Body of pancreas (tissue), 4 donors: ENCODE measurements at regions not wholly inside any gene's neighbourhood (a gene's known extent, or its start where the extent isn't known, plus 50 kb on each side); places are given as distances from the start of the nearest gene placed in this dataset.

Experiments
- ATAC-seq: fragments of 150-250 bp; one replicate; pipeline ENCODE4 v1.9.1; 2016
- DNase-seq, 4 donors: peaks; one replicate each; pipeline ENCODE4 v3.0.0-alpha.2; 2019
- H3K27ac ChIP-seq, 4 donors: fragments of 200-600 bp; sonication (generic); 1 replicate in 3 of 4; 2 replicates in 1 of 4; pipeline versions ENCODE4 v1.5.1 to v1.6.1; 2016 to 2019; ENCODE audit warnings: mild to moderate bottlenecking in 1 of 4, mixed read lengths in 1 of 4, moderate library complexity in 1 of 4
- H3K27me3 ChIP-seq, 2 donors: fragments of 200-600 bp; sonication (generic); one replicate each; pipeline ENCODE4 v1.6.0; 2016; ENCODE audit warnings: mild to moderate bottlenecking in 1 of 2
- H3K36me3 ChIP-seq, 2 donors: fragments of 200-600 bp; sonication (generic); replicated peaks in 1 of 2; 2 replicates each; pipeline ENCODE4 v1.5.1; 2016; ENCODE audit warnings: low read depth in 2 of 2; ENCODE audit not compliant: insufficient read depth in 1 of 2
- H3K4me1 ChIP-seq: fragments of 200-600 bp; sonication (generic); one replicate; pipeline ENCODE4 v1.6.0; 2016
- H3K4me3 ChIP-seq, 2 donors: fragments of 200-600 bp; sonication (generic); 1 replicate in 1 of 2; 2 replicates in 1 of 2; pipeline ENCODE4 v1.5.1; 2016 to 2019
- H3K9me3 ChIP-seq, 3 donors: fragments of 200-600 bp; sonication (generic); 1 replicate in 2 of 3; 2 replicates in 1 of 3; pipeline ENCODE4 v1.5.1; 2016
- POLR2A ChIP-seq, 3 donors: fragments of 450-650 bp; IDR thresholded peaks; one replicate each; pipeline ENCODE4 v1.6.1; 2016; ENCODE audit warnings: antibody characterized with exemption in 3 of 3, mild to moderate bottlenecking in 2 of 3
- WGBS, 2 donors: methylation state at CpG; one replicate each; pipeline ENCODE4 v1.1.5; 2017; 5-methylcytosine and 5-hydroxymethylcytosine counted together
- intact Hi-C: fragments of 100-400 bp; cut with DNase I; formaldehyde crosslinking; loops from one replicate; pipeline ENCODE4 v1.15.1; 2023
- TF ChIP-seq, protein P1 (sequence below), 7 experiments: fragments of 450-650 bp in 4 of 7; fragments of 200-600 bp in 3 of 7; sonication (generic) in 3 of 7; IDR thresholded peaks; one replicate each; pipeline ENCODE4 v1.5.1; 2016 to 2019; ENCODE audit warnings: antibody characterized with exemption in 7 of 7

DNA sequence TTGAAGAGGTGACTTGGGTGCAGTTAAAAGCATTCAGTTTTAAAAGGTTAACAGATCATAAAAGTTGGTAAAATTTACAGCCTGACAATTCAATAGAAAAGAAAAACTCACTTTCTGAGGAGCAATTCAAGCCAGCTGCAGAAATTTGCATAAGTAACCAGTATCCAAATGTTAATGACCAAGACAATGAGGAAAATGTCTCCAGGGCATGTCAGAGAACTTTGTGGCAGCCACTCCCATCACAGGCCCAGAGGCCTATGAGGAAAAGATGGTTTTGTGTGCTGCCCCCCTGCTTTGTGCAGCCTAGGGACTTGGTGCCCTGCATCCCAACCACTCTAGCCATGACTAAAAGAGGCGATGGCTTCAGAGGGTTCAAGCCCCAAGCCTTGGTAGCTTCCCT, 1406.5 kb upstream of the ACO1 start:
- Histone ChIP-seq H3K4me1 (no peaks in the 10 kb centered on the region), H3K27me3 (no peaks in the 10 kb centered on the region), H3K27ac (no peak overlapping the region), H3K4me3 (no peak overlapping the region), H3K9me3 (no peaks in the 10 kb centered on the region), H3K36me3 (no peaks in the 10 kb centered on the region)
- 75 to 92% methylated on average over 1 of the region's 1 CpG for WGBS, 2 donors
- TF ChIP-seq, protein P1, sequence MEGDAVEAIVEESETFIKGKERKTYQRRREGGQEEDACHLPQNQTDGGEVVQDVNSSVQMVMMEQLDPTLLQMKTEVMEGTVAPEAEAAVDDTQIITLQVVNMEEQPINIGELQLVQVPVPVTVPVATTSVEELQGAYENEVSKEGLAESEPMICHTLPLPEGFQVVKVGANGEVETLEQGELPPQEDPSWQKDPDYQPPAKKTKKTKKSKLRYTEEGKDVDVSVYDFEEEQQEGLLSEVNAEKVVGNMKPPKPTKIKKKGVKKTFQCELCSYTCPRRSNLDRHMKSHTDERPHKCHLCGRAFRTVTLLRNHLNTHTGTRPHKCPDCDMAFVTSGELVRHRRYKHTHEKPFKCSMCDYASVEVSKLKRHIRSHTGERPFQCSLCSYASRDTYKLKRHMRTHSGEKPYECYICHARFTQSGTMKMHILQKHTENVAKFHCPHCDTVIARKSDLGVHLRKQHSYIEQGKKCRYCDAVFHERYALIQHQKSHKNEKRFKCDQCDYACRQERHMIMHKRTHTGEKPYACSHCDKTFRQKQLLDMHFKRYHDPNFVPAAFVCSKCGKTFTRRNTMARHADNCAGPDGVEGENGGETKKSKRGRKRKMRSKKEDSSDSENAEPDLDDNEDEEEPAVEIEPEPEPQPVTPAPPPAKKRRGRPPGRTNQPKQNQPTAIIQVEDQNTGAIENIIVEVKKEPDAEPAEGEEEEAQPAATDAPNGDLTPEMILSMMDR (IDR thresholded peaks at IDR 0.05): no peak
- no peak for TF ChIP-seq POLR2A (IDR thresholded peaks at IDR 0.05)
- ATAC-seq: no peak
- intact Hi-C loops: no loop called here
- no peak for DNase-seq

DNA sequence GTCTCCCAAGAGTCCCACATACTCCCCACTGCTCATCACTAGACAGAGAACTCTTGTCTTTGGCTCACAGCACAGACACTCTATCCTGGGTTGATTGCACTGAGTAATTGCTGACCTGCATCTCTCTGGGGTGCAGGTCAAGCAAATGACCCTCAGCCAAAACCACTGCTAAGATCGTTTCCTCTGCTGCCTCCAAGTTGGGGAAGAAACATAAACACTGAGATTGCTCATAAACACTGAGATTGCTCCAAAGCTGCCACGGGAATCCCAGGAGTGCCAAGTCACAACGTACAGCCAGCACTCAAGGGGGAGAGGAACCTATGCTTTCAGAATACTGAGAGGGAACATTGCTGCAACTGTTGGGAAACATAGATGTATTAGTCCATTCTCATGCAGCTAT, 1402.1 kb upstream of the ACO1 start:
- peaks cover 0 to 4% (median 0%) of the 10 kb centered on the region in 3 donors for H3K9me3 ChIP-seq
- H3K27me3 ChIP-seq: no peaks in the 10 kb centered on the region
- H3K4me3 ChIP-seq: no peak overlapping the region
- H3K4me1 ChIP-seq: no peaks in the 10 kb centered on the region
- 61 to 64% methylated on average over 3 of the region's 3 CpGs for WGBS, 2 donors
- ATAC-seq (no peak), DNase-seq (no peak)
- H3K36me3 ChIP-seq: no peaks in the 10 kb centered on the region
- H3K27ac ChIP-seq: no peak overlapping the region
- TF ChIP-seq, protein P1 (IDR thresholded peaks at IDR 0.05): no peak
- no peak for TF ChIP-seq POLR2A (IDR thresholded peaks at IDR 0.05)
- intact Hi-C loops: no loop called here

DNA sequence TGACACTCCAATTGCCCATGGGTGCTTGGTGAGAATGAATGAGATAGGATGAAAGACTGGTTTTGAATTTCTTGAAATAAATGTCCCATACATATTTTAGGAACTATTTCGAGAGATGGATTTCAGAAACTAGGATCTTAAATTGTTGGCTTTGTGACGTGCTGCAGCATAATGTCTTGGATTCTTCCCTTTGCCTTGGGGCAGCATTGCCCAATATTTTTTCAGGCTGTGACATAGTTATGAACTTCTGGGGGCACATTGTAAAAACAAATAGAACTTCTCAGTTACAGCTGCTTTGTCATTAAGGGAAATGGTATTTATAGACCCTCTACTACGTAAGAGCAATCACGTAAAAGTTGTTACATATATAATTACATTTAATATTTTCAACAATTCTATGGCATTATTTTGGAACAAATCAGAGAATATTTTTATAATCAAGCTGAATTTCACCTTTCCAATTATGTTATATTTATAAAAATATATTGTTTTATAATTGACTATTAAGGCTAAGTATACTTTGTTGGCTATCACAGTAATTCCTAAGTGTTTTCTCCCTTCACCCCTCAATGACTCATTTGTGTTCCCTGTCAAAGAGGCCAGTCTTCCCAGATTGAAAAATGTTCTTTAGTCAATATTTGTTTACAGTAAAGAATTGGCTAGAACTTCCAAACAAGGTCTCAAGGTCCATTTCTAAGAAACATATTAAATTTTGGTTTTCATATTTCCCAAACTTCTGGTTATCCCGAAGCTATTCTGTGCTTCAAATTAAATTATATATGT, 1388.3 kb upstream of the ACO1 start:
- Histone ChIP-seq H3K4me3 (no peak overlapping the region), H3K27me3 (no peaks in the 10 kb centered on the region), H3K36me3 (no peaks in the 10 kb centered on the region), H3K9me3 (no peaks in the 10 kb centered on the region), H3K27ac (peak overlapping the region in 1 of 4 donors; percentile 58), H3K4me1 (peaks cover 15% of the 10 kb centered on the region)
- no peak for DNase-seq
- 71 to 72% methylated on average over 5 of the region's 5 CpGs for WGBS, 2 donors
- intact Hi-C loops: no loop called here
- TF ChIP-seq POLR2A (IDR thresholded peaks at IDR 0.05): no peak
- TF ChIP-seq, protein P1 (IDR thresholded peaks at IDR 0.05): no peak
- peak; percentile 86 for ATAC-seq

DNA sequence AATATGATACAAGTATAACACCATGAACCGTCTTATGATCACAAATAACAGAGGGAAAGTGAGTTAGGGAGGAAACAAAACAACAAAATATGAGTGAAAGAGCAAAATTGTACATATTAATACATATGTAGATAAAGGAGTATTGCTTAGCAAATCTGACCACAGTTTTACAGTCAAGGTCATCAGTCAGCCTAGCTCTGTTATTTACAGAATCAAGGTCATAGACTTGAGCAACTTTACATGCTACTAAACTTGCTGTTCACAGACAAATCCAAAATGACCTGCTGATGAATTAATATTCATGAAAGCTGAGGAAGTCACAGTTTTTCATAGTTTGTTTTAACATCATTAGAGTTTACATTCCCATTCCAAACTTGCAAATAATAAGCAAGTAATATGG, 1387.7 kb upstream of the ACO1 start:
- Histone ChIP-seq H3K36me3 (no peaks in the 10 kb centered on the region), H3K27ac (peak overlapping the region in 1 of 4 donors; percentile 58), H3K27me3 (no peaks in the 10 kb centered on the region), H3K9me3 (no peaks in the 10 kb centered on the region), H3K4me1 (peaks cover 15% of the 10 kb centered on the region), H3K4me3 (no peak overlapping the region)
- WGBS, 2 donors: 22 to 23% methylated on average over 1 of the region's 1 CpG
- intact Hi-C loops: no loop called here
- DNase-seq (peak in 1 of 4 donors; percentile 9), ATAC-seq (peak; percentile 86)
- TF ChIP-seq POLR2A (IDR thresholded peaks at IDR 0.05): no peak
- TF ChIP-seq, protein P1 (IDR thresholded peaks at IDR 0.05): no peak

DNA sequence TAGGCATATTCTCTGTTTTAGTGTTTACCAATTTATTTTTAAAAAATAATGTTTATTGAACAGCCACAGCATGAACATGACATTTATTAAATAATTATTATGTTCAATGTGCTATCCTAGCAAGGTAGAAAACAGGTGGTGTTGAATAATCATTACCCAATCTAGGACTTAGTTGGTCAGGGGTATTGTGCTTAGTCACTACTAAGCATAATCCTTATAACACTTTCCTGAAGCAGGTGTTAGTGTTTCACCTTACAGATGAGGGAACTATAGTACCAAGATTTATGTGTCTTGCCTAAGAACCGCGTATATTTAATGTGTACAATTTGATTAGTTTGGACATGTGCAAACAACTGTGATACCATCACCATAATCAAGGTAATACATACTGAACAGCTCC, 1387.2 kb upstream of the ACO1 start:
- ATAC-seq (peak; percentile 69), DNase-seq (no peak)
- no peak overlapping the region for H3K4me3 ChIP-seq
- H3K36me3 ChIP-seq: no peaks in the 10 kb centered on the region
- no peaks in the 10 kb centered on the region for H3K9me3 ChIP-seq
- peaks cover 15% of the 10 kb centered on the region for H3K4me1 ChIP-seq
- 6 to 11% methylated on average over 2 of the region's 2 CpGs for WGBS, 2 donors
- TF ChIP-seq, protein P1 (IDR thresholded peaks at IDR 0.05): no peak
- TF ChIP-seq POLR2A (IDR thresholded peaks at IDR 0.05): no peak
- no peaks in the 10 kb centered on the region for H3K27me3 ChIP-seq
- intact Hi-C loops: no loop called here
- H3K27ac ChIP-seq: peak overlapping the region in 1 of 4 donors; percentile 58
